Heart right ventricle (tissue), 16 donors: ENCODE measurements at regions not wholly inside any gene's neighbourhood (a gene's known extent, or its start where the extent isn't known, plus 50 kb on each side); places are given as distances from the start of the nearest gene placed in this dataset.

Source experiments
- ATAC-seq, 8 donors: fragments of 200-7000 bp; cut with Tn5 transposase; one replicate each; pipeline ENCODE4 v1.9.1; 2020; ENCODE audit warnings: mild to moderate bottlenecking in 8 of 8, moderate library complexity in 8 of 8, moderate number of reproducible peaks in 1 of 8
- DNase-seq, 2 donors: peaks; one replicate each; pipeline ENCODE4 v3.0.0-alpha.2; 2020
- H3K27ac ChIP-seq, 10 donors: fragments of 200-600 bp; sonication (generic) in 2 of 10; one replicate each; pipeline versions ENCODE4 v1.5.0 to v1.8.0; 2020 to 2022; ENCODE audit warnings: mild to moderate bottlenecking in 3 of 10
- H3K27me3 ChIP-seq, 7 donors: fragments of 200-600 bp; one replicate each; pipeline ENCODE4 v1.8.0; 2021 to 2022; ENCODE audit warnings: mild to moderate bottlenecking in 2 of 7
- H3K36me3 ChIP-seq, 9 donors: fragments of 200-600 bp; sonication (generic) in 1 of 9; one replicate each; pipeline versions ENCODE4 v1.5.0 to v1.8.0; 2020 to 2022; ENCODE audit warnings: mild to moderate bottlenecking in 2 of 9
- H3K4me1 ChIP-seq, 9 donors: fragments of 200-600 bp; sonication (generic) in 1 of 9; one replicate each; pipeline versions ENCODE4 v1.5.0 to v1.8.0; 2020 to 2022; ENCODE audit warnings: mild to moderate bottlenecking in 4 of 9
- H3K4me3 ChIP-seq, 10 donors: fragments of 200-600 bp; sonication (generic) in 2 of 10; one replicate each; pipeline versions ENCODE4 v1.5.0 to v1.8.0; 2020 to 2022; ENCODE audit warnings: mild to moderate bottlenecking in 7 of 10, moderate library complexity in 2 of 10
- H3K9me3 ChIP-seq, 11 donors: fragments of 200-600 bp in 10 of 11; sonication (generic) in 2 of 11; one replicate each; pipeline versions ENCODE4 v1.5.0 to v1.8.0; 2013 to 2022; ENCODE audit warnings: mild to moderate bottlenecking in 2 of 11, control low read depth in 1 of 11, moderate library complexity in 1 of 11
- WGBS, 2 donors: extraction: QIAGEN DNeasy Blood & Tissue Kit; methylation state at CpG; one replicate each; pipeline ENCODE4 v1.1.7; 2013; ENCODE audit warnings: inconsistent platforms in 1 of 2; 5-methylcytosine and 5-hydroxymethylcytosine counted together
- intact Hi-C, 10 donors: fragments of 100-400 bp; cut with DNase I; formaldehyde crosslinking; loops; one replicate each; pipeline versions ENCODE4 v1.11.1 to v1.14.2; 2022
- TF ChIP-seq, protein P1 (sequence below), 9 donors: fragments of 200-600 bp; sonication (generic) in 2 of 9; IDR thresholded peaks; one replicate each; pipeline versions ENCODE4 v1.5.0 to v1.8.0; 2021 to 2022; ENCODE audit warnings: antibody characterized with exemption in 9 of 9, mild to moderate bottlenecking in 5 of 9, moderate library complexity in 1 of 9
- donor health status: Arrhythmogenic right ventricular cardiomyopathy.
- donor health status: ischemic (EF 13 %, LVEDD 7.1; RV severe dilation, severe dysfunction).
- donor health status: healthy with polysubstance abuse.
- donor health status: DM: no; HTN: yes; CAD: no.
- donor health status: DM: no; HTN: no; CAD: no.
- donor health status: ischemic (EF 25% LVEDD 6.9; RV normal size, moderate dysfunction).
- donor health status: ischemic (EF 25% LVEDD 5.7; RV mildly dilated, moderate dysfunction).
- donor health status: healthy.
- donor health status: DM: yes; HTN: yes; CAD: no.
- donor health status: Ischemic cardiomyopathy.
- donor health status: ischemic (EF 35%, LVEDD 5.7; RV mildly dilated, moderate dysfunction).
- donor health status: nonischemic (EF 11% LVEDD 7.7; RV severe dilation, severe dysfunction).
- donor health status: DM: yes; HTN: yes; CAD: no.
- donor health status: PGD.
- donor health status: ischemic (EF 29% LVEDD 5.4; RV normal size, mild dysfunction).
- donor health status: nonischemic (EF 23%, LVEDD 6.1; RV moderate dilation, normal function).

- intact Hi-C loops: no loop called here
- no peak for ATAC-seq
- H3K4me3 ChIP-seq: no peak overlapping the region
- no peak for DNase-seq
- H3K27ac ChIP-seq: no peak overlapping the region
- no peaks in the 10 kb centered on the region for H3K36me3 ChIP-seq
- H3K9me3 ChIP-seq: peaks cover 0 to 7% (median 0%) of the 10 kb centered on the region in 11 donors
- H3K27me3 ChIP-seq: no peaks in the 10 kb centered on the region
- TF ChIP-seq, protein P1, sequence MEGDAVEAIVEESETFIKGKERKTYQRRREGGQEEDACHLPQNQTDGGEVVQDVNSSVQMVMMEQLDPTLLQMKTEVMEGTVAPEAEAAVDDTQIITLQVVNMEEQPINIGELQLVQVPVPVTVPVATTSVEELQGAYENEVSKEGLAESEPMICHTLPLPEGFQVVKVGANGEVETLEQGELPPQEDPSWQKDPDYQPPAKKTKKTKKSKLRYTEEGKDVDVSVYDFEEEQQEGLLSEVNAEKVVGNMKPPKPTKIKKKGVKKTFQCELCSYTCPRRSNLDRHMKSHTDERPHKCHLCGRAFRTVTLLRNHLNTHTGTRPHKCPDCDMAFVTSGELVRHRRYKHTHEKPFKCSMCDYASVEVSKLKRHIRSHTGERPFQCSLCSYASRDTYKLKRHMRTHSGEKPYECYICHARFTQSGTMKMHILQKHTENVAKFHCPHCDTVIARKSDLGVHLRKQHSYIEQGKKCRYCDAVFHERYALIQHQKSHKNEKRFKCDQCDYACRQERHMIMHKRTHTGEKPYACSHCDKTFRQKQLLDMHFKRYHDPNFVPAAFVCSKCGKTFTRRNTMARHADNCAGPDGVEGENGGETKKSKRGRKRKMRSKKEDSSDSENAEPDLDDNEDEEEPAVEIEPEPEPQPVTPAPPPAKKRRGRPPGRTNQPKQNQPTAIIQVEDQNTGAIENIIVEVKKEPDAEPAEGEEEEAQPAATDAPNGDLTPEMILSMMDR (IDR thresholded peaks at IDR 0.05): no peak
- H3K4me1 ChIP-seq: no peaks in the 10 kb centered on the region
- 80 to 85% methylated on average over 2 of the region's 2 CpGs for WGBS, 2 donors
Measured at GRCh38 chrX:122878269-122878668, 305.8 kb upstream of the GRIA3 start.

GRCh38 chrX:122880952-122881351, 303.1 kb upstream of the GRIA3 start:
- Histone ChIP-seq H3K27ac (no peak overlapping the region), H3K4me3 (no peak overlapping the region), H3K9me3 (peaks cover 0 to 7% (median 0%) of the 10 kb centered on the region in 11 donors), H3K27me3 (no peaks in the 10 kb centered on the region), H3K36me3 (no peaks in the 10 kb centered on the region), H3K4me1 (no peaks in the 10 kb centered on the region)
- 63 to 76% methylated on average over 3 of the region's 3 CpGs for WGBS, 2 donors
- DNase-seq (no peak), ATAC-seq (no peak)
- intact Hi-C loops: no loop called here
- TF ChIP-seq, protein P1 (IDR thresholded peaks at IDR 0.05): no peak

- H3K27ac ChIP-seq: no peak overlapping the region
- H3K9me3 ChIP-seq: peaks cover 0 to 6% (median 0%) of the 10 kb centered on the region in 11 donors
- no peaks in the 10 kb centered on the region for H3K4me1 ChIP-seq
- DNase-seq: no peak
- H3K36me3 ChIP-seq: no peaks in the 10 kb centered on the region
- H3K27me3 ChIP-seq: no peaks in the 10 kb centered on the region
- TF ChIP-seq, protein P1 (IDR thresholded peaks at IDR 0.05): no peak
- intact Hi-C loops: no loop called here
- ATAC-seq: no peak
- no peak overlapping the region for H3K4me3 ChIP-seq
Measured at GRCh38 chrX:122890729-122891128, 293.3 kb upstream of the GRIA3 start.

GRCh38 chrX:122906726-122907125, 277.4 kb upstream of the GRIA3 start:
- peaks cover 0 to 38% (median 0%) of the 10 kb centered on the region in 11 donors for H3K9me3 ChIP-seq
- H3K36me3 ChIP-seq: no peaks in the 10 kb centered on the region
- no peak overlapping the region for H3K27ac ChIP-seq
- TF ChIP-seq, protein P1 (IDR thresholded peaks at IDR 0.05): no peak
- DNase-seq (no peak), ATAC-seq (no peak)
- WGBS, 2 donors: 83 to 91% methylated on average over 7 of the region's 7 CpGs
- no peaks in the 10 kb centered on the region for H3K4me1 ChIP-seq
- intact Hi-C loops: no loop called here
- H3K27me3 ChIP-seq: no peaks in the 10 kb centered on the region
- no peak overlapping the region for H3K4me3 ChIP-seq
